WTC11 (cell line): ENCODE measurements at regions not wholly inside any gene's neighbourhood (a gene's known extent, or its start where the extent isn't known, plus 50 kb on each side); places are given as distances from the start of the nearest gene placed in this dataset.

Source experiments
- ATAC-seq: fragments of 200-7000 bp; cut with Tn5 transposase; 2 replicates; pipeline ENCODE4 v1.10.0; 2021; ENCODE audit warnings: mild to moderate bottlenecking, moderate library complexity
- CTCF ChIA-PET: fragments of 300-600 bp; sonication (Branson Sonifier 250); formaldehyde crosslinking; loops from one replicate; lab custom pipeline; 2021; ENCODE audit warnings: antibody characterized with exemption; lab: Charles Lee
- POLR2A ChIA-PET: fragments of 350-600 bp; sonication (Branson Sonifier 250); formaldehyde crosslinking; loops from one replicate; lab custom pipeline; 2021; ENCODE audit warnings: antibody characterized with exemption; lab: Charles Lee
- DNase-seq: peaks from one replicate; pipeline ENCODE4 v3.0.0; 2021; ENCODE audit warnings: low spot score
- H3K27ac Mint-ChIP-seq: 2 replicates; pipeline ENCODE4 v1.8.0; 2021; ENCODE audit warnings: mixed read lengths
- H3K27me3 Mint-ChIP-seq: 2 replicates; pipeline ENCODE4 v1.8.0; 2021; ENCODE audit warnings: low read depth, mild to moderate bottlenecking, moderate library complexity, mixed read lengths
- H3K36me3 Mint-ChIP-seq: 2 replicates; pipeline ENCODE4 v1.8.0; 2021; ENCODE audit warnings: mixed read lengths
- H3K4me1 Mint-ChIP-seq: 2 replicates; pipeline ENCODE4 v1.8.0; 2022; ENCODE audit warnings: mixed read lengths
- H3K4me3 Mint-ChIP-seq: 2 replicates; pipeline ENCODE4 v1.8.0; 2021; ENCODE audit warnings: mild to moderate bottlenecking, moderate library complexity, mixed read lengths
- H3K9me3 Mint-ChIP-seq: 2 replicates; pipeline ENCODE4 v1.8.0; 2021; ENCODE audit warnings: mixed read lengths
- CBFB ChIP-seq: sonication (generic); formaldehyde crosslinking; IDR thresholded peaks from 2 replicates; pipeline ENCODE4 v1.8.1; 2022; ENCODE audit warnings: mild to moderate bottlenecking, low read depth, missing genetic modification reagents
- ERG ChIP-seq: fragments of 250-450 bp; sonication (Bioruptor Pico); IDR thresholded peaks from 2 replicates; pipeline ENCODE4 v1.8.0; 2021; ENCODE audit warnings: mild to moderate bottlenecking
- GABPB1 ChIP-seq: sonication (generic); formaldehyde crosslinking; IDR thresholded peaks from 2 replicates; pipeline ENCODE4 v1.8.1; 2023; ENCODE audit warnings: mild to moderate bottlenecking, missing genetic modification reagents
- IRF2 ChIP-seq: sonication (generic); formaldehyde crosslinking; IDR thresholded peaks from 2 replicates; pipeline ENCODE4 v1.8.0; 2022; ENCODE audit warnings: low read depth, missing genetic modification reagents, borderline replicate concordance
- KAT7 ChIP-seq: sonication (generic); formaldehyde crosslinking; IDR thresholded peaks from 2 replicates; pipeline ENCODE4 v1.8.1; 2023; ENCODE audit warnings: missing genetic modification reagents, mild to moderate bottlenecking, borderline replicate concordance
- MXD4 ChIP-seq: fragments of 250-450 bp; sonication (Bioruptor Pico); IDR thresholded peaks from 2 replicates; pipeline ENCODE4 v1.8.0; 2021; ENCODE audit warnings: mild to moderate bottlenecking, moderate library complexity, borderline replicate concordance
- NFYB ChIP-seq: sonication (generic); formaldehyde crosslinking; conservative IDR thresholded peaks from 2 replicates; pipeline ENCODE4 v1.8.0; 2022; ENCODE audit warnings: low read depth, missing genetic modification reagents
- NR1H2 ChIP-seq: sonication (generic); formaldehyde crosslinking; IDR thresholded peaks from 2 replicates; pipeline ENCODE4 v1.9.0; 2021; ENCODE audit warnings: mild to moderate bottlenecking, moderate library complexity, missing genetic modification reagents
- NR2C2 ChIP-seq: sonication (generic); formaldehyde crosslinking; IDR thresholded peaks from 2 replicates; pipeline ENCODE4 v1.8.0; 2022; ENCODE audit warnings: mild to moderate bottlenecking, missing genetic modification reagents
- OVOL2 ChIP-seq: fragments of 250-450 bp; sonication (Bioruptor Pico); IDR thresholded peaks from 2 replicates; pipeline ENCODE4 v1.9.0; 2021; ENCODE audit warnings: mild to moderate bottlenecking, borderline replicate concordance
- RORB ChIP-seq: fragments of 250-450 bp; sonication (Bioruptor Pico); IDR thresholded peaks from 2 replicates; pipeline ENCODE4 v1.9.0; 2021; ENCODE audit warnings: mild to moderate bottlenecking
- SP1 ChIP-seq: sonication (generic); formaldehyde crosslinking; conservative IDR thresholded peaks from 2 replicates; pipeline ENCODE4 v1.8.1; 2022; ENCODE audit warnings: missing genetic modification reagents
- STAT6 ChIP-seq: sonication (generic); formaldehyde crosslinking; conservative IDR thresholded peaks from 2 replicates; pipeline ENCODE4 v1.8.1; 2023; ENCODE audit warnings: mild to moderate bottlenecking, low read depth, missing genetic modification reagents, moderate library complexity
- TEAD1 ChIP-seq: sonication (generic); formaldehyde crosslinking; IDR thresholded peaks from 2 replicates; pipeline ENCODE4 v1.8.0; 2022; ENCODE audit warnings: mild to moderate bottlenecking, missing genetic modification reagents
- ZBTB43 ChIP-seq: sonication (generic); formaldehyde crosslinking; IDR thresholded peaks from 2 replicates; pipeline ENCODE4 v1.8.1; 2023; ENCODE audit warnings: mild to moderate bottlenecking, missing genetic modification reagents
- ZNF317 ChIP-seq: sonication (generic); formaldehyde crosslinking; IDR thresholded peaks from 2 replicates; pipeline ENCODE4 v1.8.1; 2023; ENCODE audit warnings: low read depth, mild to moderate bottlenecking, moderate library complexity, missing genetic modification reagents, borderline replicate concordance
- ZNF396 ChIP-seq: fragments of 250-450 bp; sonication (Bioruptor Pico); IDR thresholded peaks from 2 replicates; pipeline ENCODE4 v1.8.0; 2021; ENCODE audit warnings: mild to moderate bottlenecking, moderate library complexity, borderline replicate concordance
- ZNF512 ChIP-seq: sonication (generic); formaldehyde crosslinking; IDR thresholded peaks from 2 replicates; pipeline ENCODE4 v1.8.1; 2022; ENCODE audit warnings: missing genetic modification reagents, borderline replicate concordance
- ZNF532 ChIP-seq: fragments of 250-450 bp; sonication (Bioruptor Pico); IDR thresholded peaks from 2 replicates; pipeline ENCODE4 v1.9.0; 2021; ENCODE audit warnings: mild to moderate bottlenecking, borderline replicate concordance
- ZNF671 ChIP-seq: fragments of 250-450 bp; sonication (Bioruptor Pico); IDR thresholded peaks from 2 replicates; pipeline ENCODE4 v1.8.0; 2021; ENCODE audit warnings: mild to moderate bottlenecking
- TF ChIP-seq, protein P1 (sequence below): sonication (generic); formaldehyde crosslinking; IDR thresholded peaks from 2 replicates; pipeline ENCODE4 v1.8.0; 2022; ENCODE audit warnings: mild to moderate bottlenecking, missing genetic modification reagents

- ATAC-seq = no peak
- TF ChIP-seq STAT6 (CRISPR knock-in tag) (no peak), ZNF317 (CRISPR knock-in tag) (no peak), IRF2 (CRISPR knock-in tag) (no peak), GABPB1 (CRISPR knock-in tag) (no peak), ZBTB43 (CRISPR knock-in tag) (no peak), TEAD1 (CRISPR knock-in tag) (no peak), KAT7 (CRISPR knock-in tag) (no peak), NR1H2 (no peak), ZNF671 (CRISPR knock-in tag) (no peak), MXD4 (CRISPR knock-in tag) (no peak), ZNF532 (no peak), RORB (CRISPR knock-in tag) (no peak), NFYB (CRISPR knock-in tag) (no peak)
- TF ChIP-seq, protein P1, sequence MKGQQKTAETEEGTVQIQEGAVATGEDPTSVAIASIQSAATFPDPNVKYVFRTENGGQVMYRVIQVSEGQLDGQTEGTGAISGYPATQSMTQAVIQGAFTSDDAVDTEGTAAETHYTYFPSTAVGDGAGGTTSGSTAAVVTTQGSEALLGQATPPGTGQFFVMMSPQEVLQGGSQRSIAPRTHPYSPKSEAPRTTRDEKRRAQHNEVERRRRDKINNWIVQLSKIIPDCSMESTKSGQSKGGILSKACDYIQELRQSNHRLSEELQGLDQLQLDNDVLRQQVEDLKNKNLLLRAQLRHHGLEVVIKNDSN (CRISPR knock-in tag) = no peak
- Mint-ChIP-seq H3K4me3 (no peak overlapping the region), H3K27me3 (peaks cover 78% of the 10 kb centered on the region), H3K36me3 (no peaks in the 10 kb centered on the region), H3K27ac (no peak overlapping the region), H3K4me1 (peaks cover 15% of the 10 kb centered on the region), H3K9me3 (no peaks in the 10 kb centered on the region)
- CTCF ChIA-PET = interaction anchor here (0.8 to 1.4 kb wide), 2 partner anchors 37 to 512 kb away, joined by 3 to 6 read pairs; no protein-coding TSS in a partner anchor
- no peak for DNase-seq
- POLR2A ChIA-PET = no interaction called here
Observed at GRCh38 chr1:175885326-175885725, 141.9 kb upstream of the TNR start.

GRCh38 chr1:175884369-175884768 lies 141.0 kb upstream of the TNR start:
- H3K27ac Mint-ChIP-seq = no peak overlapping the region
- TF ChIP-seq ERG (CRISPR knock-in tag) (no peak), IRF2 (CRISPR knock-in tag) (no peak), CBFB (CRISPR knock-in tag) (no peak), ZNF512 (CRISPR knock-in tag) (no peak), SP1 (CRISPR knock-in tag) (no peak), NR2C2 (CRISPR knock-in tag) (no peak), OVOL2 (CRISPR knock-in tag) (no peak), ZNF396 (CRISPR knock-in tag) (no peak), NFYB (CRISPR knock-in tag) (no peak)
- TF ChIP-seq, protein P1 (CRISPR knock-in tag) = no peak
- ChIA-PET CTCF (interaction anchor here (1.0 kb wide), 1 partner anchor 19 kb away, joined by 3 read pairs; no protein-coding TSS in a partner anchor), POLR2A (no interaction called here)
- ATAC-seq (no peak), DNase-seq (no peak)
- H3K9me3 Mint-ChIP-seq = no peaks in the 10 kb centered on the region
- H3K36me3 Mint-ChIP-seq = no peaks in the 10 kb centered on the region
- peaks cover 69% of the 10 kb centered on the region for H3K27me3 Mint-ChIP-seq
- H3K4me3 Mint-ChIP-seq = no peak overlapping the region
- H3K4me1 Mint-ChIP-seq = peaks cover 17% of the 10 kb centered on the region
